Astrocyte (in vitro differentiated cells and primary cell): ENCODE measurements at regions not wholly inside any gene's neighbourhood (a gene's known extent, or its start where the extent isn't known, plus 50 kb on each side); places are given as distances from the start of the nearest gene placed in this dataset.

Experiments used
- DNase-seq: peaks from one replicate; pipeline ENCODE4 v3.0.0-alpha.2; 2010; ENCODE audit warnings: low read depth
- FAIRE-seq: peaks from 2 replicates; lab custom pipeline; 2011; peaks lifted over from hg19 to GRCh38; lab: Jason Lieb, UNC
- H2AFZ ChIP-seq: 2 replicates; pipeline ENCODE4 v1.6.0; 2012; ENCODE audit warnings: low read depth, low read length, inconsistent platforms
- H3K27ac ChIP-seq: 2 replicates; pipeline ENCODE4 v1.5.1; 2011; ENCODE audit warnings: low read depth, low read length, inconsistent platforms
- H3K27me3 ChIP-seq: 2 replicates; pipeline ENCODE4 v1.6.0; 2011; ENCODE audit warnings: low read length, inconsistent platforms; ENCODE audit not compliant: insufficient read depth
- H3K36me3 ChIP-seq: 2 replicates; pipeline ENCODE4 v1.5.1; 2011; ENCODE audit warnings: low read length, inconsistent platforms; ENCODE audit not compliant: insufficient read depth
- H3K4me1 ChIP-seq: 2 replicates; pipeline ENCODE4 v1.5.1; 2011; ENCODE audit warnings: low read length, inconsistent platforms; ENCODE audit not compliant: insufficient read depth
- H3K4me2 ChIP-seq: 2 replicates; pipeline ENCODE4 v1.6.0; 2012; ENCODE audit warnings: low read length, inconsistent platforms
- H3K4me3 ChIP-seq: 2 replicates; pipeline ENCODE4 v1.5.1; 2011; ENCODE audit warnings: low read depth, mild to moderate bottlenecking, low read length, inconsistent platforms; ENCODE audit not compliant: insufficient read depth
- H3K79me2 ChIP-seq: 2 replicates; pipeline ENCODE4 v1.6.0; 2012; ENCODE audit warnings: mild to moderate bottlenecking, low read length, inconsistent platforms; ENCODE audit not compliant: insufficient read depth
- H3K9ac ChIP-seq: 2 replicates; pipeline ENCODE4 v1.6.0; 2012; ENCODE audit warnings: mild to moderate bottlenecking, low read length, inconsistent platforms
- H3K9me3 ChIP-seq: 2 replicates; pipeline ENCODE4 v1.5.1; 2012; ENCODE audit warnings: low read depth, mild to moderate bottlenecking, low read length, inconsistent platforms; ENCODE audit not compliant: insufficient read depth
- H4K20me1 ChIP-seq: 2 replicates; pipeline ENCODE4 v1.6.0; 2012; ENCODE audit warnings: low read length, inconsistent platforms; ENCODE audit not compliant: insufficient read depth
- H3K27ac Mint-ChIP-seq: one replicate; pipeline ENCODE4 v1.8.0; 2021; ENCODE audit warnings: mild to moderate bottlenecking, mixed read lengths; ENCODE audit not compliant: unreplicated experiment
- H3K27me3 Mint-ChIP-seq: one replicate; pipeline ENCODE4 v1.8.0; 2021; ENCODE audit warnings: low read depth, mixed read lengths; ENCODE audit not compliant: unreplicated experiment
- H3K36me3 Mint-ChIP-seq: one replicate; pipeline ENCODE4 v1.8.0; 2021; ENCODE audit warnings: low read depth, mixed read lengths; ENCODE audit not compliant: unreplicated experiment
- H3K4me1 Mint-ChIP-seq: one replicate; pipeline ENCODE4 v1.8.0; 2021; ENCODE audit warnings: low read depth, mixed read lengths; ENCODE audit not compliant: unreplicated experiment
- H3K4me3 Mint-ChIP-seq: one replicate; pipeline ENCODE4 v1.8.0; 2021; ENCODE audit warnings: mild to moderate bottlenecking, moderate library complexity, mixed read lengths; ENCODE audit not compliant: unreplicated experiment
- H3K9me3 Mint-ChIP-seq: one replicate; pipeline ENCODE4 v1.8.0; 2021; ENCODE audit warnings: mild to moderate bottlenecking, mixed read lengths; ENCODE audit not compliant: unreplicated experiment
- EZH2 ChIP-seq: IDR thresholded peaks from 2 replicates; pipeline ENCODE4 v1.6.1; 2012; ENCODE audit warnings: mild to moderate bottlenecking, low read length, inconsistent platforms; ENCODE audit not compliant: insufficient read depth
- TF ChIP-seq, protein P1 (sequence below): IDR thresholded peaks from 2 replicates; pipeline ENCODE4 v1.5.1; 2011; ENCODE audit warnings: low read depth, mild to moderate bottlenecking, inconsistent platforms, low read length, moderate library complexity; ENCODE audit not compliant: insufficient read depth

DNA sequence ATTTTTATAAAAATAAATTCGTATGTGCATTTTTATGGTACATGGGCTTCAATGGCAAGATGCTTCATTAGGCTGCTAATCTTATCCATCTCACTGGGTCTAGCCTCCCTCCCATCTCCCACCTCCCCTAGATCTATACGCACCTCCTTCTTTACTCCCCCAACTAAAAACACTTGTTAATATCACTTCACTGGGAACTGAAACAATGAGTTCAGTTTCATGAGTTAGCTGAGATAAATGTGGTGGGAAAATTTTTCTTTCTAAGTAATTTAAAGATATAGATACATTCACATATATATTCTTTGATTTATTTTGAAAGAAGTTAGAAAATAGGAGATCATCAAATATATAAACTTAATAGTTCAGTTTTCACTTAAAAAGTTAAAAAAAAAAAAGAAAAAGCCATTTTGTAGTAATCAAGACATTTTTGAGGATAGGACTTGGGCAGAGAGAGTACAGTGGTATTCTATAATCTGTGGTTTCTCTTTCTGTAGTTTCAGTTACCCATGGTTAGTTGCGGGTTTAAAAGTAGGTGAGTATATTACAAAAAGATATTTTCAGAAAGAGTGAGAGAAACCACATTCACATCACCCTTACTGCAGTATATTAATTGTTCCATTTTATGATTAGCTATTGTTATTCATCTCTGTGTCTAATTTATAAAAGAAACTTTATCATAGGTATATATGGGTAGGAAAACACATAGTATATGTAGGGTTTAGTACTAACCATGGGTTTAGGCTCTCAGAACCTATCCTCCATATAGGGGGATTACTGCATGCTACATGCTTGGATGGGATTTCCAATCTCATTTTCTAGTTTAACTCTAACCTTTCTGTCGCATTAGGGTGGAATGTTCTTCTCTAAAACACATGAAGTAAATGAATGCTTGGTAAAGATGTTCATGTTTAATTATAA lies 316.0 kb upstream of the CBLB start:
- H2AFZ ChIP-seq, result no peak overlapping the region
- H3K27ac ChIP-seq, result no peak overlapping the region
- H4K20me1 ChIP-seq, result no peaks in the 10 kb centered on the region
- H3K4me1 Mint-ChIP-seq, result no peaks in the 10 kb centered on the region
- H3K4me1 ChIP-seq, result no peaks in the 10 kb centered on the region
- H3K9me3 Mint-ChIP-seq, result no peaks in the 10 kb centered on the region
- no peaks in the 10 kb centered on the region for H3K36me3 ChIP-seq
- DNase-seq, result no peak
- peaks cover 2% of the 10 kb centered on the region for H3K27me3 Mint-ChIP-seq
- H3K27me3 ChIP-seq, result no peaks in the 10 kb centered on the region
- H3K79me2 ChIP-seq, result no peaks in the 10 kb centered on the region
- FAIRE-seq, result no peak
- H3K9me3 ChIP-seq, result no peaks in the 10 kb centered on the region
- H3K4me2 ChIP-seq, result no peak overlapping the region
- H3K36me3 Mint-ChIP-seq, result no peaks in the 10 kb centered on the region
- no peak overlapping the region for H3K27ac Mint-ChIP-seq
- no peak overlapping the region for H3K4me3 ChIP-seq
- TF ChIP-seq, protein P1, sequence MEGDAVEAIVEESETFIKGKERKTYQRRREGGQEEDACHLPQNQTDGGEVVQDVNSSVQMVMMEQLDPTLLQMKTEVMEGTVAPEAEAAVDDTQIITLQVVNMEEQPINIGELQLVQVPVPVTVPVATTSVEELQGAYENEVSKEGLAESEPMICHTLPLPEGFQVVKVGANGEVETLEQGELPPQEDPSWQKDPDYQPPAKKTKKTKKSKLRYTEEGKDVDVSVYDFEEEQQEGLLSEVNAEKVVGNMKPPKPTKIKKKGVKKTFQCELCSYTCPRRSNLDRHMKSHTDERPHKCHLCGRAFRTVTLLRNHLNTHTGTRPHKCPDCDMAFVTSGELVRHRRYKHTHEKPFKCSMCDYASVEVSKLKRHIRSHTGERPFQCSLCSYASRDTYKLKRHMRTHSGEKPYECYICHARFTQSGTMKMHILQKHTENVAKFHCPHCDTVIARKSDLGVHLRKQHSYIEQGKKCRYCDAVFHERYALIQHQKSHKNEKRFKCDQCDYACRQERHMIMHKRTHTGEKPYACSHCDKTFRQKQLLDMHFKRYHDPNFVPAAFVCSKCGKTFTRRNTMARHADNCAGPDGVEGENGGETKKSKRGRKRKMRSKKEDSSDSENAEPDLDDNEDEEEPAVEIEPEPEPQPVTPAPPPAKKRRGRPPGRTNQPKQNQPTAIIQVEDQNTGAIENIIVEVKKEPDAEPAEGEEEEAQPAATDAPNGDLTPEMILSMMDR, result no peak
- TF ChIP-seq EZH2, result no peak
- no peak overlapping the region for H3K4me3 Mint-ChIP-seq
- H3K9ac ChIP-seq, result no peak overlapping the region

DNA sequence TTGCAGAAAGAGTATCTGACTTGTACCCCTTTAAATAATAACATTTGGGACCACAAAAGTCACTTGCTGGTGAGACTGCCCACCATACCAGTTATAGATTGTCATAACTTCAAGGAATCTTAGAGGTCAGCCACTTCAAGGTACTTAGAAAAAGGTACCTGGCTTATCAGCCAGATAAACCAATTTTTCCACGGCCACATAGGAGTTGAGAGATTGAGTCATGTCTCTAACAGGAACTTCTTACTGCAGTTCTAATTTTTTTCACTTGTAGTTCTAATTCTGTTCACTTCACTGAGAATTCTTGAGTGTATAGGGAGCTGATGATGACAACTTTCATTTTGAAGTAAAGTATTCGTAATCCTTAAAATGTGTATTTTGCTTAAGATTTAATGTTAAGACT lies 317.1 kb upstream of the CBLB start:
- H3K9me3 ChIP-seq, result no peaks in the 10 kb centered on the region
- Mint-ChIP-seq H3K4me3 (no peak overlapping the region), H3K27ac (no peak overlapping the region), H3K4me1 (no peaks in the 10 kb centered on the region), H3K9me3 (no peaks in the 10 kb centered on the region), H3K27me3 (no peaks in the 10 kb centered on the region), H3K36me3 (no peaks in the 10 kb centered on the region)
- H4K20me1 ChIP-seq, result no peaks in the 10 kb centered on the region
- H3K4me3 ChIP-seq, result no peak overlapping the region
- H3K36me3 ChIP-seq, result no peaks in the 10 kb centered on the region
- DNase-seq, result no peak
- H2AFZ ChIP-seq, result no peak overlapping the region
- no peak overlapping the region for H3K4me2 ChIP-seq
- H3K79me2 ChIP-seq, result no peaks in the 10 kb centered on the region
- no peak overlapping the region for H3K27ac ChIP-seq
- TF ChIP-seq EZH2, result no peak
- TF ChIP-seq, protein P1, result no peak
- H3K9ac ChIP-seq, result no peak overlapping the region
- H3K27me3 ChIP-seq, result no peaks in the 10 kb centered on the region
- H3K4me1 ChIP-seq, result no peaks in the 10 kb centered on the region
- no peak for FAIRE-seq

DNA sequence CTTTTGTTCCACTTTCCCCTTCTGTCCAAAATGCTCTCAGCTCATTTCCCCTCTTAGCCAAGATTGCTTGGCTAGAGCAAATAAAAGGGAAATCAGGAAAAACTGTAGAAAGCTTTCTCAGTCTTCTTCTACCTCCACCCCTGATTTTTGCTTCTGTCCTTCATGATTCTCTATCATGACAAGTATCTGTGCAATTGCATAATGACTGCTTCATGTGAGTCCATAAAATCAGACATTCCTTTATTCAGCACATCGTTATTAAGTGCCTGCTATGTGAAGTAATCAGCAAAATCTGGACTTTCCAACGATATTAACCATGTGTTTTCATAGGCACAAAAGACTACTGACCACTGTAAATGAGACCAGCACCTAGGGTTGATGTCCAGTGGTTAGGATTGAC lies 321.5 kb upstream of the CBLB start:
- Histone ChIP-seq H2AFZ (no peak overlapping the region), H3K4me3 (no peak overlapping the region), H3K79me2 (no peaks in the 10 kb centered on the region), H3K9ac (no peak overlapping the region), H4K20me1 (no peaks in the 10 kb centered on the region), H3K27ac (no peak overlapping the region), H3K9me3 (no peaks in the 10 kb centered on the region), H3K4me1 (no peaks in the 10 kb centered on the region), H3K4me2 (no peak overlapping the region), H3K36me3 (no peaks in the 10 kb centered on the region), H3K27me3 (no peaks in the 10 kb centered on the region)
- Mint-ChIP-seq H3K27ac (no peak overlapping the region), H3K4me3 (no peak overlapping the region), H3K36me3 (no peaks in the 10 kb centered on the region), H3K9me3 (no peaks in the 10 kb centered on the region), H3K4me1 (no peaks in the 10 kb centered on the region), H3K27me3 (no peaks in the 10 kb centered on the region)
- DNase-seq (no peak), FAIRE-seq (no peak)
- TF ChIP-seq EZH2, result no peak
- TF ChIP-seq, protein P1, result no peak
